ENCODE measurements at regions not wholly inside any gene's neighbourhood (a gene's known extent, or its start where the extent isn't known, plus 50 kb on each side); places are given as distances from the start of the nearest gene placed in this dataset.

DNA sequence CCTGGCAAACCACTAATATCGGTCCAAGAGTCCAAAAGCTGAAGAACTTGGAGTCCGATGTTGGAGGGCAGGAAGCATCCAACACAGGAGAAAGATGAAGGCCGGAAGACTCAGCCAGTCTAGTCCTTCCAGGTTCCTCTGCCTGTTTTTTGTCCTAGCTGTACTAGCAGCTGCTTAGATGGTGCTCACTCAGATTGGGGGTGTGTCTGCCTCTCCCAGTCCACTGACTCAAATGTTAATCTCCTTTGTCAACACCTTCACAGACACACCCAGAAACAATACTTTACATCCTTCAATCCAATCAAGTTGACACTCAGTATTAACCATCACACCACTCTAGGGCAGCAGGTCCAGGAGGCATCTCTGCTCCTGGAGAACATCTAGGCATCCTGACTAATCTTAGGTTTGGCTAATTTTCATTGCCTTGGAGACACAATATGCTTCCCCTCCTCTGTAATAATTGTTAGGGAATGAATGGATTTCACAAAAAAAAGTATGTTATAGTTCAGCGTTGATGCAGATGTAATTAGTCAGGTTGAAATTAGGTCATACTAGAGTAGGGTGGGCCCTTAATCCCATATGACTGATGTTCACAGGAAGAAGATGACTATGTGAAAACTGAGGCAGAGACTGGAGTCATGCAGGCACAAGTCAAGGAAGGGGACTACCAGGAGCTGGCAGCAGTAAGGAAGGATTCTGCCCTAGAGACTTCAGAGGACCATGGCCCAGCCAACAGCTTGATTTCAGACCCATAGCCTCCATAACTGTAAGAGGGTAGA is 183.4 kb downstream of the RBM26 start:
- H3K4me3 ChIP-seq (ENCODE audit: control insufficient read depth, low read depth, low read length) = no peak overlapping the region
- DNase-seq (ENCODE audit: low read depth) = no peak
- TF ChIP-seq, protein P1, sequence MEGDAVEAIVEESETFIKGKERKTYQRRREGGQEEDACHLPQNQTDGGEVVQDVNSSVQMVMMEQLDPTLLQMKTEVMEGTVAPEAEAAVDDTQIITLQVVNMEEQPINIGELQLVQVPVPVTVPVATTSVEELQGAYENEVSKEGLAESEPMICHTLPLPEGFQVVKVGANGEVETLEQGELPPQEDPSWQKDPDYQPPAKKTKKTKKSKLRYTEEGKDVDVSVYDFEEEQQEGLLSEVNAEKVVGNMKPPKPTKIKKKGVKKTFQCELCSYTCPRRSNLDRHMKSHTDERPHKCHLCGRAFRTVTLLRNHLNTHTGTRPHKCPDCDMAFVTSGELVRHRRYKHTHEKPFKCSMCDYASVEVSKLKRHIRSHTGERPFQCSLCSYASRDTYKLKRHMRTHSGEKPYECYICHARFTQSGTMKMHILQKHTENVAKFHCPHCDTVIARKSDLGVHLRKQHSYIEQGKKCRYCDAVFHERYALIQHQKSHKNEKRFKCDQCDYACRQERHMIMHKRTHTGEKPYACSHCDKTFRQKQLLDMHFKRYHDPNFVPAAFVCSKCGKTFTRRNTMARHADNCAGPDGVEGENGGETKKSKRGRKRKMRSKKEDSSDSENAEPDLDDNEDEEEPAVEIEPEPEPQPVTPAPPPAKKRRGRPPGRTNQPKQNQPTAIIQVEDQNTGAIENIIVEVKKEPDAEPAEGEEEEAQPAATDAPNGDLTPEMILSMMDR (IDR thresholded peaks at IDR 0.05; ENCODE audit: control insufficient read depth, insufficient read depth, low read depth, low read length, missing control alignments) = no peak

DNA sequence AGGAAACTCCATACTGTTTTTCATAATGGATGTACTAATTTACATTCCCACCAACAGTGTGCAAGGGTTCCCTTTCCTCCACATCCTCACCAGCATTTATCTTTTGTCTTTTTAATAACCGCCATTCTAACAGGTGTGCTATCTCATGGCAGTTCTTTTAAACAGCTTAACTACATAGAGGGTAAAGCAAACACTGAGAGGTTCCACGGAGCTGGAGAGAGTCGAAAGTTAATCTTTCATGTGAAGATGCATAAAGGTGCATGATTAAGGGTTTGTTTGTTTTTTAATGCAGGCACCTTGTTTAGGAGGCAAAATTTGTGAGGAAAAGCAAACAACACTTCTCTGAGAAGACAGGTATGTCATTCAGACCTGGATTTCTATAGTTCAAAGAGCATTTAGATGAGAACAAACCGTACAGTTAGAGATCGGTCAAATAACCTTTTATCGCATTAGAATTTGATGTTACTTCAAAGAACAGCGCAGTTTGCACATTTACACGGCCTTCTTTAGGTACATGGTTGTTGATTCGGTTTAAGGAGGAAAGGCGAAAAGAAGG is 193.9 kb downstream of the RBM26 start:
- TF ChIP-seq, protein P1 (IDR thresholded peaks at IDR 0.05; ENCODE audit: control insufficient read depth, insufficient read depth, low read depth, low read length, missing control alignments) = no peak
- no peak overlapping the region for H3K4me3 ChIP-seq (ENCODE audit: control insufficient read depth, low read depth, low read length)
- no peak for DNase-seq (ENCODE audit: low read depth)

DNA sequence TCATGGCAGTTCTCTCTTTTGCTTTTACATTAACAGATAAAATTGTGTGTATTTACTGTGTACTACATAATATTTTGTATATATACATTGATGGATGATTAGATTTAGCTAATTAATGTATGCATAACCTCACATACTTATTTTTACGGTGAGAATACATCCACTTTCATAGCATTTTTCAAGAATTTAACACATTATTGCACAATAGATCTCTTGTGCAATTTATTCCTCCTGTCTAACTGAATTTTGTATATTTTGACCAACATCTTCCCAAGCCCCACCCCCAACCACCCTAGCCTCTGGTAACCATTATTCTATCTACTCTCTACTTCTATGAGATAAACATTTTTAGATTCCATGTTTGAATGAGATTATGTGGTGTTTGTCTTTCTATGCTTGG is 194.7 kb downstream of the RBM26 start:
- H3K4me3 ChIP-seq (ENCODE audit: control insufficient read depth, low read depth, low read length) = no peak overlapping the region
- TF ChIP-seq, protein P1 (IDR thresholded peaks at IDR 0.05; ENCODE audit: control insufficient read depth, insufficient read depth, low read depth, low read length, missing control alignments) = no peak
- DNase-seq (ENCODE audit: low read depth) = no peak

DNA sequence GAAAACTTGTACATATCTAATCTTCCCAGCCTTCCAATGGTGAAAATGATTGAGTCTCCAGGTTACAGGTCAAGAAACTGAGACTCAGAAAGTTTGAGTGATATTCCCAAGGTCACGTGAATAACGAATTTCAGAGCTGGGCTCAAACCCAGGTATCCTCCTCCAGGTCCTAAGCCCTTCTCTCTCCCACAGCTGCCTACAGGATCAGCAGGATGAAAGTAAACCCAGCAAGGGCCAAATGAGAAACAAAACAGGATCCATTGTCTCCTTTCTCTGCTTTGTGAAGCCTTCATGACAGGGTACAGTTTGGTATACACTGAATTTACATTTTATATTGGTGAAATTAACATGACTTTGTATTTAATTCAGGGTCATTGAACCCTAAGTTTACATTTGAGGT is 208.1 kb downstream of the RBM26 start:
- TF ChIP-seq, protein P1 (IDR thresholded peaks at IDR 0.05; ENCODE audit: control insufficient read depth, insufficient read depth, low read depth, low read length, missing control alignments) = no peak
- DNase-seq (ENCODE audit: low read depth) = no peak
- H3K4me3 ChIP-seq (ENCODE audit: control insufficient read depth, low read depth, low read length) = no peak overlapping the region

DNA sequence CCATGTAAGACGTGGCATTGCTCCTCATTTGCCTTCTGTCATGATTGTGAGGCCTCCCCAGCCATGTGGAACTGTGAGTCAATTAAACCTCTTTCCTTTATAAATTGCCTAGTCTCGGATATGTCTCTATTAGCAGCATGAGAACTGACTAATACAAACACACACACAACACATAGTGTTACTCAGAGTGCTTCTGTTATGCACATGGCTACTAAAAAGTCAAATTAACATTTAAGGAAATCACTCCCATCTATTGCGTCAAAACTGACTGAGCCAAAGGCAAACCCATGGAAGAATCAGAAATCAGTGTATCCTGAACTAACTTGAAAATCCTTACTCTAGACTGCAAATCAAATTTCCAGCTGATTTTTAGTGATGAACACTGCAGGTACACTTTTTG is 209.2 kb downstream of the RBM26 start:
- DNase-seq (ENCODE audit: low read depth) = no peak
- TF ChIP-seq, protein P1 (IDR thresholded peaks at IDR 0.05; ENCODE audit: control insufficient read depth, insufficient read depth, low read depth, low read length, missing control alignments) = no peak

DNA sequence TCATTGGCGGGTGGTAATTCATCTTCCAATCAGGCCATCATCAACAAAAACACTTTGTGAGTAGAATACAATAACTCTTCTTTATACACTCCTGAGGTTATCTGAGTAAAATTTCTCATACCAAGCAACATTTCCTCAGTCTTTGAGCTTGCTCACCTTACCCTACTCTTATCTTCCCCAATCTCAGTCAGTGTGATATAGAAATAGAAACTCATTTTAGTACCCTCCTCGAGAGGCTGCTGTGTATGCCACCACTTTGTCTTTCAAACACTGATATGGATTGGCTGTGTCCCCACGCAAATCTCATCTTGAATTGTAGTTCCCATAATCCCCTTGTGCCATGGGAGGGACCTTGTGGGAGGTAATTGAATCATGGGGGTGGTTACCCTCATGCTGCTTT is 209.7 kb downstream of the RBM26 start:
- TF ChIP-seq, protein P1 (IDR thresholded peaks at IDR 0.05; ENCODE audit: control insufficient read depth, insufficient read depth, low read depth, low read length, missing control alignments) = no peak
- no peak overlapping the region for H3K4me3 ChIP-seq (ENCODE audit: control insufficient read depth, low read depth, low read length)
- no peak for DNase-seq (ENCODE audit: low read depth)

More for the DNA sequence above, 209.2 kb downstream of the RBM26 start:
- H3K4me3 ChIP-seq (ENCODE audit: control insufficient read depth, low read depth, low read length) = no peak overlapping the region
